ENCODE measurements at regions not wholly inside any gene's neighbourhood (a gene's known extent, or its start where the extent isn't known, plus 50 kb on each side); places are given as distances from the start of the nearest gene placed in this dataset.

DNA sequence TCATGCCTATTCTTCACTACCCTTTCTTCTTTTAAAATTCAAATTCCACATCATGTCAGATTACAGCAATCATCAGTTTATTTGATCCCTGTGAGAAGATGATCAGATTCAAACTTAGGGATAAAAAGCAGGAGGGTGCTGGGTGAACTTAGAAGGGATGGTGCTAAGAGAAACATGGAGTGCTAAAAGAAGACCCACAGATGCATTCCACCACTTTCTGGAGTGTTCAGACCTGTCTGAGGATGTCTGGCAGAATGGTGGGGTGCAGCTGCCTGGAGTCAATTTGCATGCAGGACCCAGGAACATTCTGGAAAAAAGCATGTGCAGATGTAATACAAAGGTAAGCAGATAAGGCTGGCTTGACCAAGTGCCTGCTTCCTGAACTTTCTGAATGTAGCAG lies 372.9 kb upstream of the RUNX1 start:
- DNase-seq (ENCODE audit: insufficient read length, low spot score) = no peak
- FAIRE-seq = no peak

DNA sequence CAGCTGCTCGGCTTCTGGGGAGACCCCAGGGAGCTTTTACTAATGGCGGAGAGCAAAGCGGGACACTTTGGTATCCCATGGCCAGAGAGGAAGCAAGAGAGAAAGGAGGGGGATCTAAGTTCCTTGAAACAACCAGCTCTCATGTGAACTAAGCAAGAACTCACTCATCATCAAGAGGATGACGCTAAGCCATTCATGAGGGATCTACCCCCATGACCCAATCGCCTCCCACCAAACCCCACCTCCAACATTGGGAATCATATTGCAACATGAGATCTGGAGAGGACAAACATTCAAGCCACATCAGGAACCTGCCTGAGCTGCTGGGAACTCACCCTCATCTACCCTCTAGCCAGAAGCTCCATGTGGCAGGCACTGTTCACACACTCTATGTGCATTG lies 372.1 kb upstream of the RUNX1 start:
- DNase-seq (ENCODE audit: insufficient read length, low spot score) = no peak
- no peak for FAIRE-seq

GRCh38 chr21:35420656-35421055 lies 371.6 kb upstream of the RUNX1 start:
- DNase-seq (ENCODE audit: insufficient read length, low spot score) (no peak), FAIRE-seq (no peak)

GRCh38 chr21:35417762-35418161 lies 368.7 kb upstream of the RUNX1 start:
- no peak for FAIRE-seq
- no peak for DNase-seq (ENCODE audit: insufficient read length, low spot score)

GRCh38 chr21:35416866-35417489 lies 367.9 kb upstream of the RUNX1 start:
- DNase-seq (ENCODE audit: insufficient read length, low spot score) (no peak), FAIRE-seq (no peak)

DNA sequence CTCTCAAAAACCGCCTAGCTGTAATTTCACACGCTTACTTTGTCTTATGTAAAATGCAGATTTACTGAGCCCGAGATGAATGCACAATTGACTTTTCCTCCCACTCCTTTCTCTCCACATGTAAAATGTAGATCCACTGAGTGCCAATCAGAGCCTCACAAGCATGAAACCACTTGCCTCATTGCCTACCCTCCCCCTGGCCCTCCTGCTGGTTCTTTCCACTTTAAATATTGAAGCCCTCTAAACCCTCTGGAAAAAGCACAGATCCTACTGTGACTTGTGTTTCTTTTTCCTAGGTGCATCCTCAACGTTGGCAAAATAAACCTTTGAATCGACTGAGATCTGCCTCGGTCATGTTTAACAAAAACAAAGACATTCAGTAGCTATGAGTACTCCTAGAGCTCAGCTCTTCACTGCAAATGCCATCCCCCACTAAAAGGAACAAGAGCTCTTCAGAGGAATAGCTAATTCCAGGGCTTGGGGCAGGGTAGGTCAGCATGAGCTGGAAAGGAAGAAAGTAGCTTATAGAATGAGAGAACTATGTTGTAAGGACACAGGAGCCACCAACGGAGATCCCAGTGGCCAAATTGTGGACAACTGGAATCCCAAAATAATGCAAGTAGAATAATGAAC lies 365.5 kb upstream of the RUNX1 start:
- DNase-seq (ENCODE audit: insufficient read length, low spot score) (no peak), FAIRE-seq (no peak)

- DNase-seq (ENCODE audit: insufficient read length, low spot score) (no peak), FAIRE-seq (no peak)
Measured at GRCh38 chr21:35414056-35414455, 365.0 kb upstream of the RUNX1 start.

GRCh38 chr21:35412231-35412630 lies 363.1 kb upstream of the RUNX1 start:
- DNase-seq (ENCODE audit: insufficient read length, low spot score) (no peak), FAIRE-seq (no peak)

GRCh38 chr21:35411434-35411833 lies 362.3 kb upstream of the RUNX1 start:
- DNase-seq (ENCODE audit: insufficient read length, low spot score) = no peak
- no peak for FAIRE-seq

DNA sequence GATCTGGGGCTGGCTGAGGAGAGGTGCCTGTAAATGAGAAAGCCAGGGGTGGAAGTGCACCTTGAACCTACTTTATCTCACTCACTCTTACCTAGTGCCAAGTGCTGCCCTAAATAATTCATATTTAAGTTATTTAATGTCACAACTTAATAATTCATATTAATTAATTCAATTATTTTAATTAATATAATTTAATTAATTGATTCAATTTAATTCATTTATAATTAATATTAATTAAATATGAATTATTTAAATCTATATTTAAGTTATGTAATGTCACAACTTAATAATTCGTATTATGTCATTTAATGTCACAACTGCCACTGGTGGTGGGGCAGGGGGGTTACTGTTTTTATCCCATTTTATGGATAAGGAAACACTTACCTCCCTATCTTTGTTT lies 361.6 kb upstream of the RUNX1 start:
- DNase-seq (ENCODE audit: insufficient read length, low spot score) (no peak), FAIRE-seq (no peak)

DNA sequence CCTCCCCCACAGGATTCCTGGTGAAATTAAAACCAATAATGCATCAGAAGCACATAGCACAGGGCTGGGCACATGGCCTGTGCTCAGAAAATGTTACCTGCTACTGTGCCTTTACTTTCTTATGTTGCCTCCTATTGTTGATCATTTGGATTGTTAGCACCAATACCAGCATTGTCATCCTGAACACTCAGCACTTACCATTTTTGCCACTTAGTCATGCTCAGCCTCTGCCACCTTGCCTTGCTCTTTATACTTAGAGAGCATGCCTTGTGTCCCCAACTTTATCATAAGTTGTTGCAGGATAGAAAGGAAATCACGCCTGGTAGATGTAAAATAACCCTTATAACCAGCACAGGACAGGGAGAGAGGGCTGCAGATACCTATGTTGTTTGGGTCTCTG lies 361.0 kb upstream of the RUNX1 start:
- DNase-seq (ENCODE audit: insufficient read length, low spot score) (no peak), FAIRE-seq (no peak)

DNA sequence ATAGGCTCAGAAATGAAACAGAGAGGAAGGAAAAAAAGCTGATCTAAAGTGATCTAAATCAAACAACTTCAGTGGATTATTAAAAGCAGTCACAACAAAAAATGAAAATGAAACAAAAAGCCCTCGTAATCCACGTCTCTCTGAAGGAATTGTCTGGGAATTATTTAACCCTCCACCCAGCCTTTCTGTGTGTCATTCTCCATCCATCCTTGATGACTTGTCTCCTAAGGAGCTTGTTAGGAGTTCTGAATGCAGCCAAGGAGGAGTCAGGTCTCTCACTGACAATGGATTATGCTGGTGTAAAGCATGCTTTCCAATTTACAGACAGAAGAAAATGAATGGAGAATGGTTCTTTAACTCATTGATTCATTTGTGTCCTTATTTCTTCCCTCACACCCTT lies 359.3 kb upstream of the RUNX1 start:
- no peak for FAIRE-seq

GRCh38 chr21:35406635-35407034 lies 357.5 kb upstream of the RUNX1 start:
- no peak for FAIRE-seq
- no peak for DNase-seq (ENCODE audit: insufficient read length, low spot score)

More for the DNA sequence above, 359.3 kb upstream of the RUNX1 start:
- DNase-seq (ENCODE audit: insufficient read length, low spot score) = no peak

GRCh38 chr21:35405981-35406380 lies 356.9 kb upstream of the RUNX1 start:
- DNase-seq (ENCODE audit: insufficient read length, low spot score) (no peak), FAIRE-seq (no peak)

DNA sequence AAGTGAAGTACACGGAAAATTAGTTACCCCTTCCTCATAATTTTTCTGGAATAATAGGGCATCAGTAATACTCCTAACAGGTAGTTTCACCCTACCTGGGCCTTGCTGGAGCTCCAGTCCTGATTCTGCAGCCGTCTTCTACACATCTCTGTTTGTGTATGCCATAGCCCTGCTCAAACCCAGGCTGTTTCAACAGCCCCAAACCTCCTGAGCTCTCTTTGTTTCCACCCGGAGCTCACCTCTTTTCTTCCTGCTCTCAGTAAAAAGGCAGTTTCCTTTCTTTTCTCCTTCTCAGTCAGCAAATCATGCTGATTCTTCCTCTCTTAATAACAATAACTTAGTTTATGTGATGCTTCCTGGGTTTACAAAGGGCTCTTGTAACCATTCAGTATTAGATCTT lies 355.1 kb upstream of the RUNX1 start:
- no peak for DNase-seq (ENCODE audit: insufficient read length, low spot score)
- no peak for FAIRE-seq

DNA sequence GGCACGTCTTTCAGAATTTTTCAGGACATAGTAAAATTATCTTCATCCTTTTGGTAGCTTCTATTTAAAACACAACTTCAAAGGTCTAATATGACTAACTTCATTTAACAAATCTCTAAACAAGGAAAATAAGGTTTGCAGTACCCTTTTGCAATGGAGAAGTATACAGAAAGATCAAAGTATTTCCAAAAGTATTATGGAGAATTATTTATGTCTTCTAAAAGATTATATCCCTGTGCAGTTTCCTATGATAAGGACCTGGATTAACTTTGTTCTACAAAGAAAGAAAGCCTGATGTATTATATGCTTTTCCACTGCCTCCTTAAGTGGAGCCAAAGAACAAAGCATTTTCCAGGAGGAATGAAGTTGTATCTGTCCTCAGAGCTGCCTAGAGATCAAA lies 353.0 kb upstream of the RUNX1 start:
- FAIRE-seq = no peak

GRCh38 chr21:35401476-35401875 lies 352.4 kb upstream of the RUNX1 start:
- DNase-seq (ENCODE audit: insufficient read length, low spot score) (no peak), FAIRE-seq (no peak)

More for the DNA sequence above, 353.0 kb upstream of the RUNX1 start:
- DNase-seq (ENCODE audit: insufficient read length, low spot score) = no peak

- DNase-seq (ENCODE audit: insufficient read length, low spot score) (peak; percentile 25), FAIRE-seq (peak; percentile 81)
Measured at GRCh38 chr21:35400233-35400939, 351.3 kb upstream of the RUNX1 start.

- no peak for FAIRE-seq
- DNase-seq (ENCODE audit: insufficient read length, low spot score) = no peak
Measured at GRCh38 chr21:35399706-35400105, 350.6 kb upstream of the RUNX1 start.

DNA sequence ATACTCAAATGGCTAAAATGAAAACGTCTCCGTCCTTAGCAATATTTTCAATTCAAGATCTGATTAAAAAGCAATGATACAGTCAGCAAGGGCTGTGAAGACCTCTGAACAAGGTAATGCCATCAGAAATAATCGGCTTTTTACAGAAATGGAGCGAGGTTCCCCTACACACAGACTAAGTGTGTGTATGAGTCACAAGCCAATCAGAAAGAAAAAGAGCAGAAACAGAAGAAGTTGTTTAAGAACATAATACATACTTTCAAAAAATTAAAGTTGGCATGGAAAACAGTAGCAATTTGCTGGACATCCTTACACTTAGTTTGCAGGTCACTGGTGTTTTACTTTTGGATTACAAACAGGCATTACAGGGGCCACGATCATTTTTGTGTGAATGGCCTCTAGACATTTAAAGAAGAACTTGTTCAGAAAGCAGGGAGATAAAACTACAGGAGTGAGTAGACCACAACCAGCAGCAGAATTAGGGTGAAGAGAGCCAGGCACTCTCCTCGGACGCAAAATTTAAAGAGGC lies 350.0 kb upstream of the RUNX1 start:
- no peak for FAIRE-seq

GRCh38 chr21:35398346-35398982 lies 349.4 kb upstream of the RUNX1 start:
- FAIRE-seq (no peak), DNase-seq (ENCODE audit: insufficient read length, low spot score) (no peak)

More for the DNA sequence above, 350.0 kb upstream of the RUNX1 start:
- no peak for DNase-seq (ENCODE audit: insufficient read length, low spot score)

Data from GM19239 (cell line).